ENCODE measurements at regions not wholly inside any gene's neighbourhood (a gene's known extent, or its start where the extent isn't known, plus 50 kb on each side); places are given as distances from the start of the nearest gene placed in this dataset.

DNA sequence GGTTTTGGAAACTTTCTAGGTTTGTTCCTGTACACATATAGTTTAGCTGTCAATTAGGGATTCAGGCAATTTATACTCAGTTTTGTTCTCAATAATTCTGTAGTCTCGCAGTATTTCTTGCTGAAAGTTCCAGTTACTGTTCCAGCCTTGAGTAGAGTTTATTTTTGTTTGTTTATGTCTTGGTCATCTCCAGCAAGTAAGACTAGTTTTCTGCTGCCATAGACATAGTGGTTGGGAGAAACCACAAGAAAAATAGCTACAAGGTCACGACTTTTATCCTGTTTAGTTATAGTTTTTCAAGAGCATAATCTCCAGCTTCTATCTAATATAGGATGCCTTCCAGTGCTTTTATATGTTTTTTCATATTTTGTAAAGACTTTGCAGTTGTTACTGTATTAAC is 99.6 kb upstream of the FOXG1 start:
- TF ChIP-seq, protein P1, sequence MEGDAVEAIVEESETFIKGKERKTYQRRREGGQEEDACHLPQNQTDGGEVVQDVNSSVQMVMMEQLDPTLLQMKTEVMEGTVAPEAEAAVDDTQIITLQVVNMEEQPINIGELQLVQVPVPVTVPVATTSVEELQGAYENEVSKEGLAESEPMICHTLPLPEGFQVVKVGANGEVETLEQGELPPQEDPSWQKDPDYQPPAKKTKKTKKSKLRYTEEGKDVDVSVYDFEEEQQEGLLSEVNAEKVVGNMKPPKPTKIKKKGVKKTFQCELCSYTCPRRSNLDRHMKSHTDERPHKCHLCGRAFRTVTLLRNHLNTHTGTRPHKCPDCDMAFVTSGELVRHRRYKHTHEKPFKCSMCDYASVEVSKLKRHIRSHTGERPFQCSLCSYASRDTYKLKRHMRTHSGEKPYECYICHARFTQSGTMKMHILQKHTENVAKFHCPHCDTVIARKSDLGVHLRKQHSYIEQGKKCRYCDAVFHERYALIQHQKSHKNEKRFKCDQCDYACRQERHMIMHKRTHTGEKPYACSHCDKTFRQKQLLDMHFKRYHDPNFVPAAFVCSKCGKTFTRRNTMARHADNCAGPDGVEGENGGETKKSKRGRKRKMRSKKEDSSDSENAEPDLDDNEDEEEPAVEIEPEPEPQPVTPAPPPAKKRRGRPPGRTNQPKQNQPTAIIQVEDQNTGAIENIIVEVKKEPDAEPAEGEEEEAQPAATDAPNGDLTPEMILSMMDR (IDR thresholded peaks at IDR 0.05; ENCODE audit: insufficient read depth, low read length, poor library complexity, severe bottlenecking): no peak
- TF ChIP-seq EZH2phosphoT487 (conservative IDR thresholded peaks at IDR 0.05; ENCODE audit: low read length): no peak

All from SU-DHL-6 (cell line).